Stomach (tissue), 8 donors: ENCODE measurements at regions not wholly inside any gene's neighbourhood (a gene's known extent, or its start where the extent isn't known, plus 50 kb on each side); places are given as distances from the start of the nearest gene placed in this dataset.
"Not testable (repeated sequence)": the region's sequence is repeated elsewhere in the genome, so short reads cannot be mapped to it uniquely, and the experiment has no call there.

ENCODE experiments used
- DNase-seq, 2 donors: peaks; one replicate each; pipeline versions ENCODE4 v3.0.0 to v3.0.0-alpha.2; 2013 to 2019
- H3K27ac ChIP-seq, 5 donors: fragments of 200-600 bp in 4 of 5; sonication (generic) in 4 of 5; one replicate each; pipeline ENCODE4 v1.5.1; 2013 to 2019; ENCODE audit warnings: mild to moderate bottlenecking in 1 of 5, moderate library complexity in 1 of 5
- H3K27me3 ChIP-seq, 3 donors: fragments of 200-600 bp; sonication (generic); one replicate each; pipeline ENCODE4 v1.5.1; 2017 to 2019; ENCODE audit warnings: mixed run types in 1 of 3
- H3K36me3 ChIP-seq, 4 donors: fragments of 200-600 bp; sonication (generic); 1 replicate in 3 of 4; 2 replicates in 1 of 4; pipeline ENCODE4 v1.5.1; 2016 to 2019
- H3K4me1 ChIP-seq, 4 donors: fragments of 200-600 bp; sonication (generic); one replicate each; pipeline ENCODE4 v1.5.1; 2016 to 2019
- H3K4me3 ChIP-seq, 4 donors: fragments of 200-600 bp; sonication (generic) in 3 of 4; one replicate each; pipeline ENCODE4 v1.5.1; 2016 to 2019; ENCODE audit warnings: mild to moderate bottlenecking in 1 of 4
- H3K9me3 ChIP-seq, 4 donors: fragments of 200-600 bp; sonication (generic); one replicate each; pipeline ENCODE4 v1.5.1; 2016 to 2019
- CTCF ChIP-seq, 7 experiments: fragments of 450-650 bp in 4 of 7; fragments of 200-600 bp in 3 of 7; sonication (generic) in 3 of 7; IDR thresholded peaks; one replicate each; pipeline ENCODE4 v1.5.1; 2016 to 2019; ENCODE audit warnings: antibody characterized with exemption in 7 of 7, control low read depth in 2 of 7, mild to moderate bottlenecking in 1 of 7
- EP300 ChIP-seq: sonication (generic); formaldehyde crosslinking; IDR thresholded peaks from one replicate; pipeline ENCODE4 v1.6.1; 2017; ENCODE audit warnings: antibody characterized with exemption
- POLR2A ChIP-seq, 4 donors: fragments of 450-650 bp; IDR thresholded peaks; one replicate each; pipeline ENCODE4 v1.6.1; 2016; ENCODE audit warnings: antibody characterized with exemption in 4 of 4, control low read depth in 2 of 4, mild to moderate bottlenecking in 1 of 4, moderate library complexity in 1 of 4
- POLR2AphosphoS5 ChIP-seq, 3 donors: sonication (generic); formaldehyde crosslinking; IDR thresholded peaks; one replicate each; pipeline ENCODE4 v1.6.1; 2016; ENCODE audit warnings: antibody characterized with exemption in 3 of 3
- WGBS, 5 donors: extraction: QIAGEN DNeasy Blood & Tissue Kit in 3 of 5; methylation state at CpG; one replicate each; pipeline versions ENCODE4 v1.1.5 to v1.1.7; 2013 to 2018; 5-methylcytosine and 5-hydroxymethylcytosine counted together
- intact Hi-C: fragments of 100-400 bp; cut with DNase I; formaldehyde crosslinking; loops from one replicate; pipeline ENCODE4 v1.15.1; 2023; ENCODE audit warnings: low total_unique reads
- donor health status: healthy with polysubstance abuse.
- donor health status: Bipolar disorder and iron deficiency.
- donor health status: healthy.

GRCh38 chr14:87260460-87260859 is 732.5 kb downstream of the GALC start:
- DNase-seq = no peak
- Histone ChIP-seq H3K27ac (no peak overlapping the region), H3K4me1 (no peaks in the 10 kb centered on the region), H3K27me3 (no peaks in the 10 kb centered on the region), H3K9me3 (peaks cover 0 to 8% (median 0%) of the 10 kb centered on the region in 4 donors), H3K36me3 (no peaks in the 10 kb centered on the region), H3K4me3 (no peak overlapping the region)
- 49 to 76% (median 56%) methylated on average over 3 of the region's 3 CpGs for WGBS, 5 donors
- TF ChIP-seq POLR2A (IDR thresholded peaks at IDR 0.05) = no peak
- TF ChIP-seq CTCF (IDR thresholded peaks at IDR 0.05) = no peak
- no peak for TF ChIP-seq EP300
- intact Hi-C loops = no loop called here

GRCh38 chr14:87257421-87257820 is 735.6 kb downstream of the GALC start:
- intact Hi-C loops = no loop called here
- Histone ChIP-seq H3K27me3 (no peaks in the 10 kb centered on the region), H3K4me3 (no peak overlapping the region), H3K4me1 (no peaks in the 10 kb centered on the region), H3K9me3 (peaks cover 0 to 8% (median 0%) of the 10 kb centered on the region in 4 donors), H3K36me3 (no peaks in the 10 kb centered on the region), H3K27ac (no peak overlapping the region)
- TF ChIP-seq EP300 = no peak
- TF ChIP-seq POLR2AphosphoS5 (IDR thresholded peaks at IDR 0.05) = no peak
- no peak for TF ChIP-seq POLR2A (IDR thresholded peaks at IDR 0.05)
- no peak for TF ChIP-seq CTCF (IDR thresholded peaks at IDR 0.05)
- 42 to 80% (median 59%) methylated on average over 1 of the region's 1 CpG for WGBS, 5 donors
- no peak for DNase-seq

GRCh38 chr14:87255058-87255457 is 737.9 kb downstream of the GALC start:
- TF ChIP-seq POLR2A (IDR thresholded peaks at IDR 0.05) (no peak), POLR2AphosphoS5 (IDR thresholded peaks at IDR 0.05) (no peak), EP300 (no peak), CTCF (IDR thresholded peaks at IDR 0.05) (no peak)
- H3K27ac ChIP-seq = no peak overlapping the region
- no peak for DNase-seq
- WGBS, 5 donors = 86 to 94% (median 92%) methylated on average over 2 of the region's 2 CpGs
- no peak overlapping the region for H3K4me3 ChIP-seq
- H3K4me1 ChIP-seq = no peaks in the 10 kb centered on the region
- intact Hi-C loops = no loop called here
- no peaks in the 10 kb centered on the region for H3K27me3 ChIP-seq
- H3K9me3 ChIP-seq = peaks cover 0 to 11% (median 0%) of the 10 kb centered on the region in 4 donors
- H3K36me3 ChIP-seq = no peaks in the 10 kb centered on the region

GRCh38 chr14:87254331-87254874 is 738.6 kb downstream of the GALC start:
- H3K4me1 ChIP-seq = no peaks in the 10 kb centered on the region
- no peak overlapping the region for H3K4me3 ChIP-seq
- DNase-seq = no peak
- no peak overlapping the region for H3K27ac ChIP-seq
- TF ChIP-seq CTCF (IDR thresholded peaks at IDR 0.05) = no peak
- no peak for TF ChIP-seq POLR2AphosphoS5 (IDR thresholded peaks at IDR 0.05)
- no peak for TF ChIP-seq POLR2A (IDR thresholded peaks at IDR 0.05)
- H3K27me3 ChIP-seq = no peaks in the 10 kb centered on the region
- H3K36me3 ChIP-seq = no peaks in the 10 kb centered on the region
- intact Hi-C loops = no loop called here
- WGBS, 5 donors = 34 to 49% (median 36%) methylated on average over 4 of the region's 4 CpGs
- peaks cover 0 to 11% (median 0%) of the 10 kb centered on the region in 4 donors for H3K9me3 ChIP-seq

- DNase-seq, H3K4me1 ChIP-seq, H3K36me3 ChIP-seq, H3K4me3 ChIP-seq, intact Hi-C loops, H3K27me3 ChIP-seq, H3K27ac ChIP-seq: not testable (repeated sequence)
- peaks cover 0 to 11% (median 0%) of the 10 kb centered on the region in 4 donors for H3K9me3 ChIP-seq
- 42 to 56% (median 50%) methylated on average over 3 of the region's 3 CpGs for WGBS, 5 donors
These were observed 739.2 kb downstream of the GALC start for GRCh38 chr14:87253791-87254190.
